B cell (primary cell): ENCODE measurements at regions not wholly inside any gene's neighbourhood (a gene's known extent, or its start where the extent isn't known, plus 50 kb on each side); places are given as distances from the start of the nearest gene placed in this dataset.

ENCODE experiments used
- CTCF ChIP-seq: fragments of 200-600 bp; IDR thresholded peaks from one replicate; pipeline ENCODE4 v1.8.0; 2022; ENCODE audit warnings: antibody characterized with exemption, mild to moderate bottlenecking
- EZH2 ChIP-seq: IDR thresholded peaks from 2 replicates; pipeline ENCODE4 v1.6.1; 2012; ENCODE audit warnings: borderline replicate concordance, low read depth, mild to moderate bottlenecking, moderate library complexity, low read length; ENCODE audit not compliant: insufficient read depth, poor library complexity, severe bottlenecking

DNA sequence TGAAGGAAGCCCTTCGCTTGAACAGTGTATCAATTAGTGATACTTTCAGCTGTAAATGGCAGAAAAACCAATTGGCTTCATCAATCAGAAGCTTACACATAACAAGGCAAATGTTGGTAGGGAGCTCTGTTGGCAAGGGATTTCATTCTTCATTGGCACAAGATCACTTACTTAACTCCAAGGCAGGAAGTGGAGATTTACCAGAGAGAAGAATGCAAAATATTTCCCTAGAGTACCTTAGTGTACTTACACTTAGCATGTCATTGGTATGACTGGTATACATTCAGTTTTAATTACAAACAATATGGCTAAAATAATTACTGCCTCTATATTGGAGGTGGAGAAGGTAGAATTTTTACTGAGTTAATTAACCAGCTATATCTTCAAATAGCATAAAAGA is 545.0 kb downstream of the GABRG1 start:
- no peak for TF ChIP-seq EZH2
- no peak for TF ChIP-seq CTCF
